ENCODE measurements at regions not wholly inside any gene's neighbourhood (a gene's known extent, or its start where the extent isn't known, plus 50 kb on each side); places are given as distances from the start of the nearest gene placed in this dataset.
A peak's percentile ranks its signal among the peaks of the same experiment; 100 is the strongest.

GRCh38 chr10:78182841-78183240 lies 149.2 kb downstream of the RPS24 start:
- intact Hi-C loops (cut with DNase I), result no loop called here
- DNase-seq, result peak in 1 of 10 donors; percentile 54

GRCh38 chr10:78184851-78185692 lies 151.4 kb downstream of the RPS24 start:
- peak in 2 of 10 donors; percentile 82 to 86 for DNase-seq
- intact Hi-C loops (cut with DNase I), result no loop called here

- DNase-seq, result peak in 5 of 10 donors; percentile 13 to 89 (median 34)
- intact Hi-C loops (cut with DNase I), result no loop called here
Measured at GRCh38 chr10:78185693-78186055, 152.0 kb downstream of the RPS24 start.

DNA sequence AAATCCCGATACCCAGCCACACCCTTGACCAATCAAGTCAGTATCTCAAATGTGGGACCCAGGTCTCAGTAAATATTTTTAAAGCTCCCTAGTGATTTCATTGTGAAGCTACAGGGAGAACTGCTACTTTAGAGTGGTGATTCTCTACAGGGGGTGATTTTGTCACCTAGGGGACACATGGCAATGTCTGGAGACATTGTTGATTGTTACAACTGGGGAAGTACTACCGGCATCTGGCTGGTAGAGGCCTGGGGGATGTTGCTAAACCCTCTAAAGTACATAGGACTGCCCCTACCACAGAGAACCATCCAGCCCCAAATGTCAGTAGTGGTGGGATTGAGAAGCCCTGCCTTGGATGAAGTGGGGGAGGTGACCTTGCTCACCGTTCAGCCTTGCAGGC lies 152.9 kb downstream of the RPS24 start:
- intact Hi-C loops (cut with DNase I), result no loop called here
- peak in 1 of 10 donors; percentile 21 for DNase-seq

DNA sequence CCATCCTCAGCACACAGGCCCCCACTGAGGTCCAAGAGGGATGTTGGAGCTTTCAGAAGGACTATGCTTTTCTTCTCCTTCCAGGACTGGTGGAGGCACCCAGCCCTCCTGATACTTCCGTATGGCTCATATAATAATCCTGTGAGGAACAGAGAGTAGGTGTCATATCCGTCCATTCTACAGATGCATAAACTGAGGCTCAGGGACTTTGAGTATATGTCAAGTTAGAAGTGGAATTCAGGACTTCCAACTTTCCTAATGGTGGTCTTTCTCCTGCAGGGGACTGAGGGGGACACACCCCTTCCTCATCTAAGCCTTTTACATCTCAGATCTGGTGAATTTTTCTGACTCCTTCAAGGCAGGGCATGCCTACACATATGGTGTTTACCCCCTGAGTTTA lies 153.7 kb downstream of the RPS24 start:
- DNase-seq, result peak in 2 of 10 donors; percentile 22 to 39
- intact Hi-C loops (cut with DNase I), result no loop called here

DNA sequence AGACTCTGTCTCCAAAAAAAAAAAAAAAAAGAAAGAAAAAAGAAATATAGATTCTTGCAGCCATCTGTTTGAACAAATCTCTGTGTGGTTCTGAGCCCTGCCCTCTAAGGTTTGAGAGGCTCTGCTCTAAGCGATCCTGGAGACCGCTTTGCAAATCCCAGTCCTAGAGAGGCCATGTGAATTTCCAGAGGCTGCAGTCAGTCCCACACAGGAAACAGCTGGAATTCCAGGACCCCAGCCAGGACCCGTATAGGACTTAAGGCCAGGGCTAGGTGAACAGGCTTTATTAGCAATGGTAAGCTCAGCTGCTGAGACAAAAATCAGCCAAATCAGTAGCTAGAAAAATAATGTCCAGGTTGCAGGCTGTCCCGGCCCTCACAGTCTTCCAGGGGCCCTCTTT lies 154.8 kb downstream of the RPS24 start:
- intact Hi-C loops (cut with DNase I), result no loop called here
- peak in 2 of 10 donors; percentile 16 to 17 for DNase-seq

GRCh38 chr10:78190051-78190825 lies 156.6 kb downstream of the RPS24 start:
- DNase-seq, result peak in 2 of 10 donors; percentile 10 to 44
- intact Hi-C loops (cut with DNase I), result loop anchor here (10.0 kb wide), 1 partner anchor 135 kb away; no protein-coding TSS in a partner anchor

DNA sequence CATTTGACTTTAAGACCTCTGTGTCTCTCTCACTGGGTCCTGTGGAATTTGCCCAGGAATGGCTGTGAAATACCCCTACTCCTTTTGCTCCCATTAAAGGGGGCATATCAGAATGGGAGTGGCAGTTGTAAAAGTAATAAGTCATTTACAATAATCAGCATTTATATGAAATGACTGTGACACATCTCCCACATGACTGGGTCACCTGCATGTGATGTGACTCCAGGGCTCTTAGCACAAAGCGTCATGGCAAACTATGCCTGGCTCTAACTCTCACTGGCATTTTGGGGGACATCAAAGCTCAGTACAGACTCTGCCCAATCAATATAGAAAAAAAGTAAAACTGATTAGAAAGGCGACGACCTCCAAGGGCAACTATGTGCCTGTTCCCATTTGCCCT lies 157.6 kb downstream of the RPS24 start:
- intact Hi-C loops (cut with DNase I), result loop anchor here (10.0 kb wide), 1 partner anchor 136 kb away; no protein-coding TSS in a partner anchor
- DNase-seq, result peak in 1 of 10 donors; percentile 1

- peak in 2 of 10 donors; percentile 5 to 6 for DNase-seq
- intact Hi-C loops (cut with DNase I), result loop anchor here (10.0 kb wide), 1 partner anchor 138 kb away; no protein-coding TSS in a partner anchor
Measured at GRCh38 chr10:78193189-78193588, 159.5 kb downstream of the RPS24 start.

DNA sequence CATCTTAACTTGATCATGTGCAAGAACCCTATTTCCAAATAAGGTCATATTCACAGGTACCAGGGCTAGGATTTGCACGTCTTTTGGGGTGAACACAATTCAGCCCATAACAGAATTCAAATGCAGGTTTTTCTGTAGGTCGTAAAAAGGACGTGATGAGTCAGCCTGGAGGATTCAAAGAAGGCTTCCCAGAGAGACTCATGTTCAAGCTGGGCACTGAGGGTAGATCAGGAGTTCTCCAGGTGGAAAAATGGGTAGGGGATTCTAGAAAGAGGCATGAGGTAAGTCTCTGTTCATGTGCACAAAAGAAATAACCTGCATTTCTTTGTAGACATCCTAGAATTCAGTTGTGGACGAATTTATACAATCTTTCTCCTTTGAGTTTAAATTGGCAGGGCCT lies 160.4 kb downstream of the RPS24 start:
- DNase-seq, result no peak
- intact Hi-C loops (cut with DNase I), result loop anchor here (10.0 kb wide), 1 partner anchor 139 kb away; no protein-coding TSS in a partner anchor

DNA sequence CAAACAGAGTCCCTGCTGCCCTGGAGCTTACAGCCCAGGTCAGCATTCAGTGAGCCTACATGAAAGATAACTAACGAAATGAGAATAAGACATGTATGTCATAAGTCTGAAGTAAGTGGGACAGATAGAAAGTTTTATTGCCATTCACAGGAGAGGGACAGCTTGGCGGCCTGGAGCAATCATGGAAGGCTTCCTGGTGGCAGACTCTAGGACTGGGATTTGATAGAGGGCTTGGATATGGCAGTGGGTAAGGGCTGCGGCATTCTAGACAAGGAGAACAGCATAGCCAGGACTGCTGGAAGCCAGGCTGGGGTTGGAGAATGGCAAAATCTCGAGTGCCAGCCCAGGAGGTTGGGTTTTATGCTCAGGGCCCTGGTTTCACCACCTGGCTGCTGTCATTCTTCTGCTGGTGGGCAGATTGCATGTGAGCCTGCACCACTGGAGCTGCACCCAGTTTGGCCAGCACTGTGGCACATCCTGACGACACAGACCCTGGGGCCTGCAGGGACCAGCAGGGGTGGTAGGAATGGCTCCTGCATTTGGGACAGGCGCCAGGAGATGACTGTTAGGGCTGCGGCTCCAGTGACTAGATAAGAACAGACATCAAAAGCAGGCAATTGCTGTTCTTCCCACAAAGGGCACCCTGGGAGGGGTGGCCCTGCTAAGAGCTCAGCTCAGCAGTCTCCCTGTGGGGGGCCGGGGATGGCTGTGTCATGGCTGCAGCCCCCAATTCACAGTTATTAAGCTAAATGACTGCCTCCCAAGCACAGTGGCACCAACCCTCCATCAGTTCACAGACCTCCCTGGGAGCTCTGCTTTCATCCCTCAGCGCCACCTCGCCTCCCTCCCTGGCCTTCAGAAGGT lies 161.1 kb downstream of the RPS24 start:
- DNase-seq, result peak in 2 of 10 donors; percentile 43 to 73
- intact Hi-C loops (cut with DNase I), result loop anchor here (10.0 kb wide), 1 partner anchor 140 kb away; no protein-coding TSS in a partner anchor

- intact Hi-C loops (cut with DNase I), result loop anchor here (10.0 kb wide), 1 partner anchor 142 kb away; no protein-coding TSS in a partner anchor
- DNase-seq, result peak in 1 of 10 donors; percentile 9
Measured at GRCh38 chr10:78196396-78196795, 162.7 kb downstream of the RPS24 start.

- DNase-seq, result peak in 2 of 10 donors; percentile 2 to 9
- intact Hi-C loops (cut with DNase I), result loop anchor here (10.0 kb wide), 1 partner anchor 142 kb away; no protein-coding TSS in a partner anchor
Measured at GRCh38 chr10:78196964-78197363, 163.3 kb downstream of the RPS24 start.

GRCh38 chr10:78197628-78198272 lies 164.1 kb downstream of the RPS24 start:
- intact Hi-C loops (cut with DNase I), result loop anchor here (10.0 kb wide), 1 partner anchor 143 kb away; no protein-coding TSS in a partner anchor
- peak in 2 of 10 donors; percentile 2 to 20 for DNase-seq

DNA sequence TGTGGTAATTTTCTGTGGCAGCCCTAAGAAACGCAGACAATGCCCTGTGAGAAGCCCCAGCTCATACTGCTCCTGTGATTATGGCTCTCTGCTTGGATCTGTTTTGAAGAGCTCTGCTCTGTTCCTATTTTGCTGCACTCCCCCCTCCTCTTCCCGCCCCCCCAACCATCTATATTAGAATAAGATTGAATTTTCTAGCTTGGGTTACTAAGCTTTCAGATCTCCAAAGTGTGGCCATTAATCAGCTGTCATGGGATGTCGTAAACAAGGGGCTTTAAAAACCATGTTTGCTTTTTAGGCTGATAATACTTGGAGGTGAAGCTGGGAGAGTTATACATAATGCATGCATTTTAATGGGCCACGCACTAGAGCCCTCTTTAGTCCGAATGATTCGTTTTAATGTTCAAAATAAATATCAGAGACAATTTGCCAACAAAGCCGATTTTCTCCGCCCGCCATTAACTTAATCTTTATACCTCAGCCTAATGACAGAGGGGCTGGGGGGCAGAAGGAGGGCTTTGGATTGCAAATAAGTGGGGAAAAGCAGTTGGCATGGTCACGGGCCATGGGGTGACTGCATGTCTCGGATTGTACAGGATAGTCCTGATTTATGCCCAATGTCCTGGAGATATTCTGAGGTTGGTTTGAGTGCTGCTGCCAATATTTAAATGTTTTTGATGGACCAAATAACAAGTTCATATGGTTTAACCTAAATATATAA lies 165.5 kb downstream of the RPS24 start:
- intact Hi-C loops (cut with DNase I), result loop anchor here (10.0 kb wide), 1 partner anchor 144 kb away; no protein-coding TSS in a partner anchor
- peak in 1 of 10 donors; percentile 13 for DNase-seq

DNA sequence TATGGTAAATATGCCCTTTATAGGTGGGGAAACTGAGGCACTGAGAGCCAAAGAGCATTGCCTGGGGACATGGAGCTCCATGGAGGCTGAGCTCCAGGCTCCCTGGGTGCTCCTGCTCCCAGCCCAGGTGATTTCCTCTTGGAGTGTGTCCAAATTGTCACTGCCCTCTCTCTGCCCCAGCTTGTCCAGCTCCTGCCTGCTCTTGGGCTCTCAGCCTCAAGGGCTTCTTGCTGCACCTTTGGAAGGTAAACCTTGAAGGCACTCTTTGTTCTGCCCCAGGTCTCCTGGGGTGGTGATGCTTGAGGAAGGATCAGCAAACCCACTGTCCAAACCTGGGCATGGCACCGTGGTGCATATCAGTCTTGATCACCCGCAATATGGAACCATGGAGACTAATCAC lies 166.1 kb downstream of the RPS24 start:
- intact Hi-C loops (cut with DNase I), result loop anchor here (10.0 kb wide), 1 partner anchor 145 kb away; no protein-coding TSS in a partner anchor
- peak in 1 of 10 donors; percentile 9 for DNase-seq

GRCh38 chr10:78200686-78201085 lies 167.0 kb downstream of the RPS24 start:
- no peak for DNase-seq
- intact Hi-C loops (cut with DNase I), result no loop called here

DNA sequence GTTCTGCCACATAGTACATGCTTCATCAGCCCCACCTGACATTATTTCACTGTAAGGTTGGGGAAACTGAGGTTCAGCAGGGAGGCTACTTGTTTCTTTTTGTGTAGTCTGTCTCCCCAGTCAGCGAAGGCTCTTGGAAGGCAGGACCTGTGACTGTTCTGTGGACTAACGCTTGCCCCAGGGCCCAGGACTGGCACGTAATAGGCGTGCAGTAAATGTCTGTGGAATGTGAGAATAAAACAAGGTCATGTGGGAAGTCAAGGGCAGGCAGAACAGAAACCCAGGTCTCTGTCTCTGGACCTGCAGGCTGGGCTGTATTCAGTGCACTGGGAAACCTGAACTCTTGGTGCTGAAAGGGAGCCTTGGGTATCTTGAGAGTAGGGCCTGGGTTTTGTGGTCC lies 168.7 kb downstream of the RPS24 start:
- intact Hi-C loops (cut with DNase I), result no loop called here
- DNase-seq, result peak in 1 of 10 donors; percentile 35
